ENCODE measurements at regions not wholly inside any gene's neighbourhood (a gene's known extent, or its start where the extent isn't known, plus 50 kb on each side); places are given as distances from the start of the nearest gene placed in this dataset.

- TF ChIP-seq CTCF (conservative IDR thresholded peaks at IDR 0.05) = no peak
- Histone ChIP-seq H4K8ac (replicated peaks; ENCODE audit: insufficient read length, low read depth, low read length) (no peak overlapping the region), H3K23me2 (ENCODE audit: insufficient read length, low read depth, low read length, poor library complexity, severe bottlenecking) (no peaks in the 10 kb centered on the region), H3K18ac (ENCODE audit: insufficient read length, low read depth, low read length) (no peak overlapping the region), H3K79me1 (ENCODE audit: insufficient read depth, low read depth, low read length, poor library complexity, severe bottlenecking) (no peaks in the 10 kb centered on the region), H2BK20ac (ENCODE audit: low read depth, low read length, poor library complexity, severe bottlenecking) (no peak overlapping the region), H3K4me1 (ENCODE audit: insufficient read depth, low read length) (no peaks in the 10 kb centered on the region), H4K20me1 (ENCODE audit: control insufficient read depth, insufficient read depth, insufficient read length) (no peaks in the 10 kb centered on the region), H3T11ph (ENCODE audit: low read length) (no peak overlapping the region), H4K5ac (ENCODE audit: insufficient read length, low read depth, low read length) (no peak overlapping the region), H3K9me3 (ENCODE audit: control insufficient read depth, low read depth, low read length) (no peaks in the 10 kb centered on the region), H3K9ac (ENCODE audit: extremely low read depth, insufficient read length, low read length) (no peak overlapping the region), H2BK15ac (ENCODE audit: low read depth, low read length) (no peak overlapping the region), H3K27me3 (ENCODE audit: insufficient read depth, low read length) (no peaks in the 10 kb centered on the region), H2AFZ (ENCODE audit: low read length) (no peak overlapping the region), H2BK12ac (ENCODE audit: insufficient read length, low read depth, low read length) (no peak overlapping the region), H2AK5ac (ENCODE audit: insufficient read length, low read length) (no peak overlapping the region), H3K27ac (ENCODE audit: insufficient read length, low read depth, low read length) (no peak overlapping the region), H3K23ac (ENCODE audit: insufficient read length, low read depth, low read length) (no peak overlapping the region), H3K4ac (ENCODE audit: low read depth, low read length) (no peak overlapping the region), H2BK5ac (ENCODE audit: insufficient read length, low read length) (no peak overlapping the region), H3K4me2 (ENCODE audit: insufficient read depth, insufficient read length, low read length) (no peak overlapping the region), H2BK120ac (ENCODE audit: low read depth, low read length, poor library complexity, severe bottlenecking) (no peak overlapping the region), H4K91ac (ENCODE audit: insufficient read length, low read depth, low read length) (no peak overlapping the region), H3K79me2 (ENCODE audit: insufficient read depth, low read length) (no peaks in the 10 kb centered on the region; the same call in 1 of the 2 replicates), H3K56ac (ENCODE audit: insufficient read length, low read depth, low read length) (no peak overlapping the region), H3K14ac (ENCODE audit: insufficient read depth, low read length) (no peak overlapping the region)
- Mint-ChIP-seq H3K4me3 (no peak overlapping the region), H3K4me1 (no peaks in the 10 kb centered on the region), H3K9me3 (no peaks in the 10 kb centered on the region), H3K27ac (no peak overlapping the region), H3K36me3 (ENCODE audit: insufficient read depth in 1 of 3, low read depth in 3 of 3) (no peaks in the 10 kb centered on the region), H3K27me3 (ENCODE audit: low read depth) (no peaks in the 10 kb centered on the region; the same call in 1 of the 2 replicates)
- no CpG with 5 or more reads among the region's 3 CpGs for WGBS (ENCODE audit: extremely low coverage, insufficient read length, low lambda C conversion rate)
- no peak for DNase-seq
These were observed 275.3 kb downstream of the CMPK2 start for GRCh38 chr2:6590442-6590841.

Measured in H9 (cell line).